Activated B cell treated with CpG ODN at 0.5 μM for 24 hours (primary cell): ENCODE measurements at regions not wholly inside any gene's neighbourhood (a gene's known extent, or its start where the extent isn't known, plus 50 kb on each side); places are given as distances from the start of the nearest gene placed in this dataset.

Experiments
- ATAC-seq: fragments of 200-7000 bp; cut with Tn5 transposase; one replicate; pipeline ENCODE4 v1.10.0; 2021; ENCODE audit warnings: low read depth, mild to moderate bottlenecking, moderate library complexity
- CTCF ChIA-PET: fragments of 350-600 bp; sonication (Branson Sonifier 250); formaldehyde crosslinking; loops from one replicate; lab custom pipeline; 2021; ENCODE audit warnings: antibody characterized with exemption; lab: Charles Lee
- POLR2A ChIA-PET: fragments of 350-600 bp; sonication (Branson Sonifier 250); formaldehyde crosslinking; loops from one replicate; lab custom pipeline; 2021; ENCODE audit warnings: antibody characterized with exemption; lab: Charles Lee
- DNase-seq: peaks from one replicate; pipeline ENCODE4 v3.0.0; 2022
- H3K27ac Mint-ChIP-seq: one replicate; pipeline ENCODE4 v1.8.0; 2020; ENCODE audit warnings: mixed read lengths
- H3K27me3 Mint-ChIP-seq: one replicate; pipeline ENCODE4 v1.8.0; 2021; ENCODE audit warnings: mixed read lengths
- H3K36me3 Mint-ChIP-seq: one replicate; pipeline ENCODE4 v1.8.0; 2021; ENCODE audit warnings: low read depth, mixed read lengths
- H3K4me1 Mint-ChIP-seq: one replicate; pipeline ENCODE4 v1.8.0; 2021; ENCODE audit warnings: mixed read lengths
- H3K4me3 Mint-ChIP-seq: one replicate; pipeline ENCODE4 v1.8.0; 2020; ENCODE audit warnings: mild to moderate bottlenecking, mixed read lengths
- H3K9me3 Mint-ChIP-seq: one replicate; pipeline ENCODE4 v1.8.0; 2020; ENCODE audit warnings: mixed read lengths
- CTCF ChIP-seq: fragments of 200-600 bp; IDR thresholded peaks from one replicate; pipeline ENCODE4 v1.8.0; 2022; ENCODE audit warnings: antibody characterized with exemption, mild to moderate bottlenecking
- intact Hi-C: fragments of 100-400 bp; cut with micrococcal nuclease; formaldehyde crosslinking; loops from one replicate; pipeline ENCODE4 v1.15.1; 2024

GRCh38 chr1:192418552-192419285, 101.9 kb downstream of the RGS21 start:
- CTCF ChIA-PET = no interaction called here
- Mint-ChIP-seq H3K27ac (no peak overlapping the region), H3K36me3 (no peaks in the 10 kb centered on the region), H3K4me3 (no peak overlapping the region), H3K9me3 (no peaks in the 10 kb centered on the region), H3K27me3 (peaks cover 2% of the 10 kb centered on the region), H3K4me1 (no peaks in the 10 kb centered on the region)
- intact Hi-C loops = no loop called here
- ATAC-seq (no peak), DNase-seq (no peak)
- TF ChIP-seq CTCF = no peak
- POLR2A ChIA-PET = no interaction called here

- ATAC-seq (no peak), DNase-seq (no peak)
- CTCF ChIA-PET = no interaction called here
Observed at GRCh38 chr1:192430644-192431043, 113.9 kb downstream of the RGS21 start.

GRCh38 chr1:192435704-192436103, 118.9 kb downstream of the RGS21 start:
- POLR2A ChIA-PET = no interaction called here
- ATAC-seq (no peak), DNase-seq (no peak)
- Mint-ChIP-seq H3K4me3 (no peak overlapping the region), H3K27me3 (peaks cover 6% of the 10 kb centered on the region), H3K27ac (no peak overlapping the region), H3K36me3 (no peaks in the 10 kb centered on the region), H3K9me3 (peaks cover 10% of the 10 kb centered on the region), H3K4me1 (no peaks in the 10 kb centered on the region)
- TF ChIP-seq CTCF = no peak
- intact Hi-C loops = no loop called here
- CTCF ChIA-PET = no interaction called here

More at GRCh38 chr1:192430644-192431043, 113.9 kb downstream of the RGS21 start:
- H3K27ac Mint-ChIP-seq = no peak overlapping the region
- POLR2A ChIA-PET = no interaction called here
- peaks cover 13% of the 10 kb centered on the region for H3K9me3 Mint-ChIP-seq
- no peaks in the 10 kb centered on the region for H3K36me3 Mint-ChIP-seq
- H3K4me1 Mint-ChIP-seq = no peaks in the 10 kb centered on the region
- no peaks in the 10 kb centered on the region for H3K27me3 Mint-ChIP-seq
- intact Hi-C loops = no loop called here
- no peak for TF ChIP-seq CTCF
- H3K4me3 Mint-ChIP-seq = no peak overlapping the region

GRCh38 chr1:192436441-192437078, 119.8 kb downstream of the RGS21 start:
- Mint-ChIP-seq H3K27me3 (peaks cover 8% of the 10 kb centered on the region), H3K4me3 (no peak overlapping the region), H3K4me1 (no peaks in the 10 kb centered on the region), H3K27ac (no peak overlapping the region), H3K36me3 (no peaks in the 10 kb centered on the region), H3K9me3 (peaks cover 6% of the 10 kb centered on the region)
- no peak for TF ChIP-seq CTCF
- DNase-seq (no peak), ATAC-seq (no peak)
- intact Hi-C loops = no loop called here
- ChIA-PET POLR2A (no interaction called here), CTCF (no interaction called here)

- no peaks in the 10 kb centered on the region for H3K36me3 Mint-ChIP-seq
- peaks cover 8% of the 10 kb centered on the region for H3K27me3 Mint-ChIP-seq
- TF ChIP-seq CTCF = no peak
- H3K4me1 Mint-ChIP-seq = no peaks in the 10 kb centered on the region
- no peak overlapping the region for H3K27ac Mint-ChIP-seq
- intact Hi-C loops = no loop called here
- H3K4me3 Mint-ChIP-seq = no peak overlapping the region
- no peaks in the 10 kb centered on the region for H3K9me3 Mint-ChIP-seq
- ChIA-PET CTCF (no interaction called here), POLR2A (no interaction called here)
- ATAC-seq = no peak
- DNase-seq = no peak
Observed at GRCh38 chr1:192438737-192439136, 121.9 kb downstream of the RGS21 start.
